OCI-LY7 (cell line): ENCODE measurements at regions not wholly inside any gene's neighbourhood (a gene's known extent, or its start where the extent isn't known, plus 50 kb on each side); places are given as distances from the start of the nearest gene placed in this dataset.

Experiments used
- BruUV-seq: library from RNA; stranded (reverse); fragments of 400-500 nt; replicated peaks from 2 replicates; lab custom pipeline; 2021; lab: Mats Ljungman, UMichigan
- CTCF ChIA-PET: fragments of 300-600 bp; sonication (Branson Sonifier 250); formaldehyde crosslinking; loops from one replicate; lab custom pipeline; 2022; ENCODE audit warnings: antibody characterized with exemption; ENCODE audit not compliant: unreplicated experiment; lab: Charles Lee
- POLR2A ChIA-PET: fragments of 300-600 bp; sonication (Branson Sonifier 250); formaldehyde crosslinking; loops from one replicate; lab custom pipeline; 2022; ENCODE audit warnings: antibody characterized with exemption; lab: Charles Lee
- DNase-seq: peaks from one replicate; pipeline ENCODE4 v3.0.0-alpha.2; 2015; ENCODE audit warnings: low spot score
- H2AFZ ChIP-seq: fragments of 200-600 bp; sonication (generic), shearing (Covaris generic); 2 replicates; pipeline ENCODE4 v1.6.1; 2014; ENCODE audit warnings: mild to moderate bottlenecking, antibody characterized with exemption, low read length, moderate library complexity
- H3K27ac ChIP-seq: fragments of 200-600 bp; sonication (generic); 2 replicates; pipeline ENCODE4 v1.5.1; 2014; ENCODE audit warnings: mixed run types, low read depth, mild to moderate bottlenecking, moderate library complexity, low read length, inconsistent platforms; ENCODE audit not compliant: poor library complexity, severe bottlenecking
- H3K36me3 ChIP-seq: fragments of 200-600 bp; sonication (generic); 2 replicates; pipeline ENCODE4 v1.6.1; 2014; ENCODE audit warnings: mild to moderate bottlenecking, antibody characterized with exemption, low read length, moderate library complexity, mixed read lengths; ENCODE audit not compliant: insufficient read depth
- H3K4me1 ChIP-seq: fragments of 200-600 bp; sonication (generic); 2 replicates; pipeline ENCODE4 v1.5.1; 2014; ENCODE audit warnings: mild to moderate bottlenecking, low read length; ENCODE audit not compliant: insufficient read depth, poor library complexity, severe bottlenecking
- H3K4me2 ChIP-seq: fragments of 200-600 bp; sonication (generic); 2 replicates; pipeline ENCODE4 v1.6.1; 2014; ENCODE audit warnings: mild to moderate bottlenecking, low read length
- H3K4me3 ChIP-seq: fragments of 200-600 bp; sonication (generic); 2 replicates; pipeline ENCODE4 v1.5.1; 2014; ENCODE audit warnings: mild to moderate bottlenecking, low read depth, low read length; ENCODE audit not compliant: poor library complexity, severe bottlenecking
- H3K79me2 ChIP-seq: fragments of 200-600 bp; sonication (generic); 2 replicates; pipeline ENCODE4 v1.6.1; 2016; ENCODE audit warnings: low read depth, mild to moderate bottlenecking, low read length, moderate library complexity, mixed read lengths; ENCODE audit not compliant: insufficient read depth
- H3K9me2 ChIP-seq: fragments of 200-600 bp; sonication (generic); 2 replicates; pipeline ENCODE4 v1.6.1; 2016; ENCODE audit warnings: mild to moderate bottlenecking, low read length, mixed read lengths; ENCODE audit not compliant: insufficient read depth
- H3K9me3 ChIP-seq: fragments of 200-600 bp; sonication (generic); 2 replicates; pipeline ENCODE4 v1.6.1; 2014; ENCODE audit warnings: mild to moderate bottlenecking, mixed run types, low read length, mixed read lengths
- H4K20me1 ChIP-seq: fragments of 200-600 bp; sonication (generic); 2 replicates; pipeline ENCODE4 v1.6.1; 2014; ENCODE audit warnings: mild to moderate bottlenecking, antibody characterized with exemption, low read length, moderate library complexity, mixed read lengths; ENCODE audit not compliant: insufficient read depth
- CTCF ChIP-seq: fragments of 200-600 bp; sonication (generic); conservative IDR thresholded peaks from 2 replicates; pipeline ENCODE4 v1.5.1; 2014; ENCODE audit warnings: mild to moderate bottlenecking, antibody characterized with exemption, low read length, moderate library complexity, mixed read lengths
- EZH2phosphoT487 ChIP-seq: fragments of 200-600 bp; sonication (generic); IDR thresholded peaks from 2 replicates; pipeline ENCODE4 v1.6.1; 2018; ENCODE audit warnings: low read depth, borderline replicate concordance, mild to moderate bottlenecking, mixed run types, antibody characterized with exemption, low read length, moderate library complexity, mixed read lengths
- intact Hi-C: fragments of 100-400 bp; cut with micrococcal nuclease; formaldehyde crosslinking; loops from one replicate; pipeline ENCODE4 v1.10.0; 2022; ENCODE audit not compliant: unreplicated experiment

- BruUV-seq, result no TSS peak
- ChIA-PET CTCF (no interaction called here), POLR2A (no interaction called here)
- Histone ChIP-seq H3K9me2 (no peaks in the 10 kb centered on the region), H3K36me3 (no peaks in the 10 kb centered on the region), H2AFZ (no peak overlapping the region), H3K79me2 (no peaks in the 10 kb centered on the region), H3K27ac (no peak overlapping the region), H3K9me3 (no peaks in the 10 kb centered on the region), H3K4me3 (no peak overlapping the region), H3K4me2 (no peak overlapping the region), H3K4me1 (no peaks in the 10 kb centered on the region), H4K20me1 (no peaks in the 10 kb centered on the region)
- DNase-seq, result no peak
- no peak for TF ChIP-seq CTCF
- no peak for TF ChIP-seq EZH2phosphoT487
- intact Hi-C loops, result no loop called here
Measured at GRCh38 chr18:28725876-28726275, 548.9 kb upstream of the CDH2 start.

GRCh38 chr18:28723506-28723905 is 546.6 kb upstream of the CDH2 start:
- TF ChIP-seq EZH2phosphoT487, result no peak
- TF ChIP-seq CTCF, result no peak
- Histone ChIP-seq H3K36me3 (no peaks in the 10 kb centered on the region), H3K9me3 (no peaks in the 10 kb centered on the region), H3K9me2 (no peaks in the 10 kb centered on the region), H3K27ac (no peak overlapping the region), H3K4me3 (no peak overlapping the region), H3K4me2 (no peak overlapping the region), H4K20me1 (no peaks in the 10 kb centered on the region), H3K4me1 (no peaks in the 10 kb centered on the region), H3K79me2 (no peaks in the 10 kb centered on the region), H2AFZ (no peak overlapping the region)
- no peak for DNase-seq
- ChIA-PET CTCF (no interaction called here), POLR2A (no interaction called here)
- intact Hi-C loops, result no loop called here
- no TSS peak for BruUV-seq

- Histone ChIP-seq H3K79me2 (no peaks in the 10 kb centered on the region), H3K4me3 (no peak overlapping the region), H2AFZ (no peak overlapping the region), H3K36me3 (no peaks in the 10 kb centered on the region), H4K20me1 (no peaks in the 10 kb centered on the region), H3K9me3 (no peaks in the 10 kb centered on the region), H3K27ac (no peak overlapping the region), H3K9me2 (no peaks in the 10 kb centered on the region), H3K4me2 (no peak overlapping the region), H3K4me1 (no peaks in the 10 kb centered on the region)
- DNase-seq, result no peak
- no TSS peak for BruUV-seq
- CTCF ChIA-PET, result no interaction called here
- intact Hi-C loops, result no loop called here
- POLR2A ChIA-PET, result interaction anchor here (0.7 kb wide), 1 partner anchor 34 kb away, joined by 4 read pairs; no protein-coding TSS in a partner anchor
- TF ChIP-seq CTCF, result no peak
- TF ChIP-seq EZH2phosphoT487, result no peak
Measured at GRCh38 chr18:28718696-28719095, 541.8 kb upstream of the CDH2 start.
